ENCODE measurements at regions not wholly inside any gene's neighbourhood (a gene's known extent, or its start where the extent isn't known, plus 50 kb on each side); places are given as distances from the start of the nearest gene placed in this dataset.

- no peaks in the 10 kb centered on the region for H3K36me3 ChIP-seq (ENCODE audit: insufficient read depth, low read length)
- H3K9me3 ChIP-seq (ENCODE audit: insufficient read depth, low read depth, low read length), result no peaks in the 10 kb centered on the region
- no peak overlapping the region for H3K9ac ChIP-seq (ENCODE audit: low read depth, low read length, poor library complexity, severe bottlenecking)
- H4K20me1 ChIP-seq (ENCODE audit: insufficient read depth, low read length, poor library complexity, severe bottlenecking), result no peaks in the 10 kb centered on the region
- H3K4me3 ChIP-seq (ENCODE audit: low read length, poor library complexity, severe bottlenecking), result no peak overlapping the region
- H3K9me2 ChIP-seq (replicated peaks; ENCODE audit: low read depth, low read length), result no peaks in the 10 kb centered on the region
- no peak overlapping the region for H2AFZ ChIP-seq (ENCODE audit: low read length)
- H3K4me1 ChIP-seq (ENCODE audit: insufficient read depth, low read length, poor library complexity, severe bottlenecking), result no peaks in the 10 kb centered on the region
- no peaks in the 10 kb centered on the region for H3F3A ChIP-seq (ENCODE audit: low read depth)
- H3K4me2 ChIP-seq (ENCODE audit: low read depth, low read length, poor library complexity, severe bottlenecking), result no peak overlapping the region
- TF ChIP-seq CTCF (conservative IDR thresholded peaks at IDR 0.05; ENCODE audit: low read length), result no peak
- TF ChIP-seq EZH2phosphoT487 (IDR thresholded peaks at IDR 0.05; ENCODE audit: borderline replicate concordance), result no peak
- H3K27me3 ChIP-seq (ENCODE audit: insufficient read depth, low read length, poor library complexity, severe bottlenecking), result no peaks in the 10 kb centered on the region
- no peaks in the 10 kb centered on the region for H3K79me2 ChIP-seq (ENCODE audit: insufficient read depth, low read length)
These were observed 194.8 kb upstream of the BLID start for GRCh38 chr11:122310766-122311165.

DNA sequence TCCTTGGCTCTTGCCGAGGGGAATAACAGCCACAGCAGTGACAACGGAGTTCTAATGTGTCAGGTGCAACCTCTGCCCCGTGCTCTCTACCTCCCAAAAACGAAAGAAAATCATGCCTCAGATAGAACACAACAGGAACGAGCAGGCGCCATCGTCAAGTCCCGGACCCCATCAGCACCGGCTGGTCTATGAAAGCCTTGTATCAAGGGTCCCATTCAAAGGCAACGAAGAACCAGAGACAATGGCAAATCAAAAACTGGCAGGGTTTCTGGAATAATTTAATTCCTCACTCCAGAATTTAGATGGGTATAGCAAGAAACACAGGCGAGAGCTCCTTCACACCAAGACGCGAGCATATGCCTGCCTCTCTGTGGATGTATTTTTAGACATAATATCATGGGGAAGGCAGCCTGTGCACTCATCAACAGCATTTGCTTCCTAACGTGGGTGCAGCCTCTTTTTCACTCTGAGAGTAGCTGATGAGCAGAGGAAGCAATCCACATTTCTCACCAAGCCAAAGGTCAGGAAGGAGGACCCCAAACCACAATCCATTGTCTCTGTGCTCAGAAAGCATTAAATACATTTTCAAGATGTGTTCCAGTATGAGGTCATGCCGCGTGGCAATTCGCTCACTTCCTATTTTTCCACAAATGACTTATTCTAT is 193.4 kb upstream of the BLID start:
- no peak overlapping the region for H3K9ac ChIP-seq (ENCODE audit: low read depth, low read length, poor library complexity, severe bottlenecking)
- H3K27me3 ChIP-seq (ENCODE audit: insufficient read depth, low read length, poor library complexity, severe bottlenecking), result no peaks in the 10 kb centered on the region
- H4K20me1 ChIP-seq (ENCODE audit: insufficient read depth, low read length, poor library complexity, severe bottlenecking), result no peaks in the 10 kb centered on the region
- H3K79me2 ChIP-seq (ENCODE audit: insufficient read depth, low read length), result no peaks in the 10 kb centered on the region
- H3K4me2 ChIP-seq (ENCODE audit: low read depth, low read length, poor library complexity, severe bottlenecking), result no peak overlapping the region
- H3K9me3 ChIP-seq (ENCODE audit: insufficient read depth, low read depth, low read length), result no peaks in the 10 kb centered on the region
- H2AFZ ChIP-seq (ENCODE audit: low read length), result no peak overlapping the region
- no peaks in the 10 kb centered on the region for H3K4me1 ChIP-seq (ENCODE audit: insufficient read depth, low read length, poor library complexity, severe bottlenecking)
- H3F3A ChIP-seq (ENCODE audit: low read depth), result no peaks in the 10 kb centered on the region
- TF ChIP-seq EZH2phosphoT487 (IDR thresholded peaks at IDR 0.05; ENCODE audit: borderline replicate concordance) (no peak), CTCF (conservative IDR thresholded peaks at IDR 0.05; ENCODE audit: low read length) (no peak)
- H3K36me3 ChIP-seq (ENCODE audit: insufficient read depth, low read length), result no peaks in the 10 kb centered on the region
- H3K4me3 ChIP-seq (ENCODE audit: low read length, poor library complexity, severe bottlenecking), result no peak overlapping the region
- no peaks in the 10 kb centered on the region for H3K9me2 ChIP-seq (replicated peaks; ENCODE audit: low read depth, low read length)

DNA sequence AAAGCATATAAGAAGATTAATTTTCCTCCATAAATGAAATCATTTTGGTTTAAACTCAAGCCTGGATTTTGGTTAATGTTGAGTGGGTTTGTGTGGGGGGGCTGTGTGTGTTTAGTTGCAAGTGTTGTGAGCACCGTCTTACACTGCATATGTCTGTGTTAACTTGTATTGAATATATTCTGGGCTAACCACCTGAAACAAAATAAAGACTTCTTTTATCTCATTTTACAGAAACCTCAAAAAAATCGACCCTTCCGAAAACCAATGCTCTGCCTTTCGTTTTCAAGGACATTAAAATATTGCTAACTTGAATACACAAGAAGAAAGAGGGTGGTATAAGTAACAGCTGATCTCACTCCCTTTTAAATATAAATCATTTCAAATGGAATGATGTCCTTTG is 192.2 kb upstream of the BLID start:
- Histone ChIP-seq H4K20me1 (ENCODE audit: insufficient read depth, low read length, poor library complexity, severe bottlenecking) (no peaks in the 10 kb centered on the region), H3K27me3 (ENCODE audit: insufficient read depth, low read length, poor library complexity, severe bottlenecking) (no peaks in the 10 kb centered on the region), H3K36me3 (ENCODE audit: insufficient read depth, low read length) (no peaks in the 10 kb centered on the region), H3K79me2 (ENCODE audit: insufficient read depth, low read length) (no peaks in the 10 kb centered on the region), H3K4me1 (ENCODE audit: insufficient read depth, low read length, poor library complexity, severe bottlenecking) (no peaks in the 10 kb centered on the region), H3K9ac (ENCODE audit: low read depth, low read length, poor library complexity, severe bottlenecking) (no peak overlapping the region), H3K4me3 (ENCODE audit: low read length, poor library complexity, severe bottlenecking) (no peak overlapping the region), H3K9me2 (replicated peaks; ENCODE audit: low read depth, low read length) (no peaks in the 10 kb centered on the region), H2AFZ (ENCODE audit: low read length) (no peak overlapping the region), H3K9me3 (ENCODE audit: insufficient read depth, low read depth, low read length) (no peaks in the 10 kb centered on the region), H3F3A (ENCODE audit: low read depth) (no peaks in the 10 kb centered on the region), H3K4me2 (ENCODE audit: low read depth, low read length, poor library complexity, severe bottlenecking) (no peak overlapping the region)
- TF ChIP-seq EZH2phosphoT487 (IDR thresholded peaks at IDR 0.05; ENCODE audit: borderline replicate concordance) (no peak), CTCF (conservative IDR thresholded peaks at IDR 0.05; ENCODE audit: low read length) (no peak)

All from Loucy (cell line).